ENCODE measurements at regions not wholly inside any gene's neighbourhood (a gene's known extent, or its start where the extent isn't known, plus 50 kb on each side); places are given as distances from the start of the nearest gene placed in this dataset.

- TF ChIP-seq CTCF (conservative IDR thresholded peaks at IDR 0.05 in 1 of 2, IDR thresholded peaks at IDR 0.05 in 1 of 2; ENCODE audit: extremely low read depth in 1 of 2, insufficient read depth in 1 of 2, low read depth in 1 of 2, low read length in 2 of 2) (no peak), EZH2 (IDR thresholded peaks at IDR 0.05; ENCODE audit: borderline replicate concordance, low read length) (no peak)
These were observed 155.8 kb downstream of the RBM46 start for GRCh38 chr4:154936873-154937272.
